NCI-H1930 (cell line): ENCODE measurements at regions not wholly inside any gene's neighbourhood (a gene's known extent, or its start where the extent isn't known, plus 50 kb on each side); places are given as distances from the start of the nearest gene placed in this dataset.

Experiments
- DNase-seq, 2 experiments: peaks; one replicate each; lab custom pipeline; 2025; lab: John Stamatoyannopoulos, UW

GRCh38 chr2:147198651-147199171 is 646.1 kb upstream of the ACVR2A start:
- DNase-seq, result no peak

DNA sequence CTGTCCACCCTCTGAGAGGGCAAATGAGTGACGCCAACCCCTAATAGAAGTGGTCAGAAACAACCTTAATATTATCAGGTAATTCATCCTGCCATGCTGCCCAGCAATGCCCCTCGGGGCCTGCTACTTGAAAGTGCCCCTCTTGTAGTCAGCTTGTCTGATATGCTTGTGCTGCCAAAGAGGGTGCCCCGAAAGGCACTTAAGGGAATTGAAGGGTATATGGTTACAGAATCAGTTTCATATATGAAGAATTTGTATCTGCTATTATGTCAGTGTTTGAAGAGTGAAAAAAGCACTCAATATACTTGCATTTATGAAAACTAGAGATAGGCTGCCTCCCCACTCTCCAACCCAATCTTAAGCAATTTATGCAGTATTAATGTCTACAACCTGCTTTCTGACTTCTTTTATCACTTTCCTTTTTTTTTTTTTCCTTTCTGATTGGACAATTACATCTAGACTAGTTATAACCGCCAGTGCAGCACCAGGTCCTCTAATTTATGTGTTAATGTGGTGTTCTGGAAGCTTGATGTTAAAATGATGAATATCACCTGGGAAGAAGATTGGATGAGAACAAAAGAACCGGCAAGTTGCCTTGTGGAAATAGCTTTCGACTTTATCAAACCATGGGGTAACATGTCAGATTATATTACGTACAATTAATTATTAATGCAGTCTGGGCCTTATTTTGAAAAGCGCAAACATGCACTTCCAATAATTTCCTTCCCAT is 646.9 kb upstream of the ACVR2A start:
- DNase-seq, result no peak

DNA sequence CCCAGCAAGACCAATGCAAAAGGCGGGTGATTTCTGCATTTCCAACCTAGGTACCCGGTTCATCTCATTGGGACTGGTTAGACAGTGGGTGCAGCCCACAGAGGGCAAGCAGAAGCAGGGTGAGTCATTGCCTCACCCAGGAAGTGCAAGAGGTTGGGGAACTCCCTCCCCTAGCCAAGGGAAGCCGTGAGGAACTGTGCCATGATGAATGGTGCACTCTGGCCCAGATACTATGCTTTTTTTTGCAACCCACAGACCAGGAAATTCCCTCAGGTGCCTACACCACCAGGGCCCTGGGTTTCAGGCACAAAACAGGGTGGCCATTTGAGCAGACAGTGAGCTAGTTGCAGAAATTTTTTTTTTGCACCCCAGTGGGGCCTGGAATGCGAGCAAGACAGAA is 662.6 kb upstream of the ACVR2A start:
- DNase-seq, result no peak

DNA sequence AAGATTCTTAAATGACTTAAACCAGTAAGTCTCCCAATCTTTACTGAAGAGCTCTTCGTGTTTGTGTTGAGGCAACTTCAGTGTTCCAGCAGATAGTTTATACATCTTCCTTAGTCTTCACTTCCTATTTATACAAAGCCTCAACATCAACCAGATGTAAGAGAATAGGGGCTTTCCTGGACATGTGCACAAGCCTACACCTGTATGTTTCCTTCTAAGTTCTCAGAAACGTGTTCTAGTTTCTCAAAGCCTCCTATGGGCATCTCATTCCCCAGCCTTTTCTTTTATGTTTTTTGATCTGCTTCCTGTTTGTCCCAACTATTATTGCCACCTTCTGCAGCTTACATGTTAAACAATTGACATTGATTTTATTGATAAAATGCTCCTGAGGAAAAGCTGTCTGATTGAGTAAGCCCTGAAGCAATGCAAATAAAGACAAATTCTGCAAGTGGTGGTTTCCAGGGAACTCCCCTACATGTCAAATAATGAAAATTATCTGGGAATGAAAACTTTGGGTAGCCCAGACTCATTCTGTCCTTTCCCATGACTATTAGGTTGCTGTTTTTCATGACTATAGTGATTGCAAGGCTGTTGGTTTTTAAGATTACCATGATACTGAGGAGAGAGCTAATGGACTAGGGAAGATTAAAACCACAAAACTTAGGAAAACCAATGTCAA is 663.3 kb upstream of the ACVR2A start:
- DNase-seq, result no peak

DNA sequence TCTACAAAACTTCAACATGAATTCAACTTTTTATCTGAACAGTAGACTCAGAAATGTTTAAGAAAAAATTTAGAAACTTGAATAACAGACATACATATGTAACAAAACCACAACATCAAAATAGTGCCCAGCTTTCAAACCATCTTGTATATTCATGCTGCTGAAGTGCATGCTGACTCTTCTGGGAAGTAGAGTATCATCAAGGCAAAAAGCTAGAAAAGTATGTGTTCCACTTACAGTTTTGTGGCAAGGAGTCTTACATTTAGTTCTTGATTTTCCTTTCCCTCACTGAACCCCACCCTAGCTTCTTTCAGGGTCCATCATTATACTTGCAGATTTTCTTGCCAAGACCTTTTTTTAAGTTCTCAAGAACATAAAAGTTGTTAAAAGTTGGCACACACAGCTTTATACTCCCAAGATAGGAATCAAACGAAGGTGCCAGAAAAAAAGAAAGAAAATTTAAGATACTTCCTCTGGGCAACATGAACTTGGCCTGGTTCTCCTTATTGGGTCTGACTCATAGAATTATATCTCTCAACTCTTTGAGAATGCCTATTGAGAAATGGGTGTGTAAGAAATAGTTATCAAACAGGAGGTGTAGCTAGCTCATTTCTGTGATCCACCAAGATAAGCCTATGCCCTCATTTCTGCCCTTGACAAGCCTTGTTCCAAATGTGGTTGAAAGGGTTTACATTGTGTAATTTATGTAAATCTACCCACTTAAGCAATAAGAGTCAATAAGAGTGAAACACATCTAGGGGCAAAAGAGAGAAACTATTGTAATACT is 667.6 kb upstream of the ACVR2A start:
- no peak for DNase-seq

GRCh38 chr2:147174824-147175254 is 670.0 kb upstream of the ACVR2A start:
- no peak for DNase-seq

DNA sequence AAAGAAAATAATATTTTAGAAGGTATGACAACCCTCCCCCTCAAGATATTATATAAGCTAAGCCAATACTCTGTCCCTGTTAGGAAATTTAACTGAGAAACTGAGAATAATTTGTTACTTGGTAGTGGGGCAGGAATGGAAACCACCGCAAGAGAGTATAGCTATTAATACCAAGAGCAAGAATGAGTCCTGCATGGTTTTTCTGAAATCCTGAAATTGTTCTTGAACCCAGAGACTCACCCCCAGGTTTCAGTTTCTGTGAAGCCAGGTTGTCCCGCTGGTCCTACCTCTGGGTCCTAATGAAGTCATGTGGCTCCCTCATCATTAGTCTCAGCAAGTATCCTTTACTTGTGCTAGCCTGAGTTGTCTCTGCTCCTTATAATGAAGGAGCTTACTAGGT is 671.0 kb upstream of the ACVR2A start:
- no peak for DNase-seq

DNA sequence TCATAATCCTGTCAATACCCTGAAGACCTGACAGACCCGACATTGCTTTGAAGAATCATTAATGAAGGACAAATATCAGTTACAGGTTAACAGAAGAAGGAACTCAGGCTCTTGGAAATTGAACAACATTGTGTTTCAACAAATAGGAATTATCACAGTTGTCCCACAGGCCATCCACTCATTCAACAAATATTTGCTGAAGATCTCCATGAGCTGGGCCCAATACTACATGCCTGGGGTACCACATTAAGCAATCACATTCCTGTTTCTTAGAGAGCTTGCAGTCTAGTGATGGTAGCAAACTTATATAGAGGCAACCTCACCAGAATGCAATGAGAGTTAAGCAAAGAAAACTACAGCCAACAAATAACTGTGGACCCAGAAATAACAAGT is 671.6 kb upstream of the ACVR2A start:
- DNase-seq, result no peak

GRCh38 chr2:147172493-147173188 is 672.2 kb upstream of the ACVR2A start:
- DNase-seq, result no peak

DNA sequence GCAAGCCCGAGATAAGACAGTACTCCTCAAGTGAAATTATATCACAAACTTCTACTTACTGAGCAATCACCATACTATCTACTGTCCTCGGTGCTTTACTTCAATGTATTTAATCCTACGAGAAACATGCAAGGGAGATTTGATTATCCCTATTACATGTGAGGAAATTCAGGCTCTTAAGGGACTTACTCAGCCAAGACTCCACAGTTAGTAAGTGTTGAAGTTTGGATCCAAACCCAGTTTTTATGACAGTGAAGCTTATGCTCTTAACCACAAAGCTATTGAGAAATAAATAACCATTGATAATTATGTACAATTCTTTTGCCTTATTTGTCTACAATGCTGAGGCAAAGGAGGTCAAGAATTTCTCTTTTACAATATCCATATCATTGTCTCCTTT is 672.9 kb upstream of the ACVR2A start:
- DNase-seq, result no peak

GRCh38 chr2:147170932-147171331 is 673.9 kb upstream of the ACVR2A start:
- DNase-seq, result no peak

DNA sequence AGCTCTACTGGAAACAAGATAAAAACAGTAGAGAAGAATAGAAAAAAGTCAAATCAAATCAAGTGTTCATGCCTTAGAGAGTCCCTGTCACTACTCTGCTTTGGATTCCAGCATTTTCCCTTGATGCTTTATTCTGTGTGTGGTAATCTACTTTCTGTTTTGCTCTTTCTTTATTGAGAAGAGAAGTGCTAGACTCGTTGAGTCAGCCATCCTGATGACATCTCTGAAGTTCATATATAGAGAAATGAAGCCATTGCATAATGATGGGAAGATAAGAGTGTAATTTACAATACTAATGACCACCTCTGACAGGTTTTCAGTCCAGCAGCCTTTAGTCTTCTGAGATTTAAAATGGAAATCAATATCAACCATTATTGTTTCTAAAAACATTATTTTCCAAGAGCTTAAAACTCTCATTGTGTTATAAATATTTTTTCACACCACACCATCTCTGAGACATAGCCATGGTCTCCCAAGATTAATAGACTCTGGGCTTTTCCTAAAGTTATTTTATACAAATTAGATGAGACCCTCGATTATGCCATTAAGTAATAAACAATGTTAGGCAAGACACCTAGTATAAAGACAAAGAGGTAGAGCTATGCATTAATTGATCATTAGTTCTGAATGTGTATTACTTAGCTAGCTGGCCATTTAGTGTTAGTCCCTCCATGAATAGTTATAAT is 679.0 kb upstream of the ACVR2A start:
- DNase-seq, result no peak

DNA sequence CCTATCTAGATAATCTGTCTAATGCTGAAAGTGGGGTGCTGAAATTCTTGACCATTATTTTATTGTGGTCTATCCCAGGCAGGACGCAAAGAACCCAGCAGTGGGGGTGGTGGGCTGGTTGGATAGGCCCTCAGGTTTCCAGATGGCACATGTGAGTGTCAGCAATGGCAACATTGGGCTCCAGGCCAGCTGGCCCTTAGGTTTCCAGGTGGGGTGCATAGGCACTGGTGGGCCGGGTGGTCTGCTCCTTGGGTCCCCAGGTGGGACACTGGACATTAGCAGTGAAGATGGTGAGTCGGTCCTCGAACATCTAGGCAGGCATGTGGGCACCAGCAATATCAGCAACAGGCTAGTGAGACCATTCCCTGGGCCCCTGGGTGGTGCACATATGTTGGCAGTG is 680.3 kb upstream of the ACVR2A start:
- no peak for DNase-seq

DNA sequence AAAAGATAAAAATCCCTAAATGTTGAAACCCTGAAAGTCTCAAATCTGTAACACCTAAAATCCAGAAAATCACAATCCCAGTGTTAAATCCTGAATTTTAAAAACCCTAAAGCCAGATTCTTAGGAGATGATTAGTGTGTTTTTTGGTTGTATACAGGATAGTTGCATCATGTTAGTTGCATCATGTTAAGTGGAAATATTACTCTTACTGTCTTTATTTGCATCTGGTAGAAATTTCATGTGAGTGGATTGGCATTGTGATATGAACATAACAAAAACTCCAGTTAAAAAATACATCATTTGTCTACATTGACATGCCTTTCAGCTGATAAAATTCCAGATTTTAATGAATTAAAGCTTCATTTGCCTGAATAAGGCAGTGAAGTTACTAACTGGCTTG is 683.1 kb upstream of the ACVR2A start:
- DNase-seq, result no peak

GRCh38 chr2:147156970-147157369 is 687.9 kb upstream of the ACVR2A start:
- no peak for DNase-seq

GRCh38 chr2:147150241-147150635 is 694.6 kb upstream of the ACVR2A start:
- no peak for DNase-seq

DNA sequence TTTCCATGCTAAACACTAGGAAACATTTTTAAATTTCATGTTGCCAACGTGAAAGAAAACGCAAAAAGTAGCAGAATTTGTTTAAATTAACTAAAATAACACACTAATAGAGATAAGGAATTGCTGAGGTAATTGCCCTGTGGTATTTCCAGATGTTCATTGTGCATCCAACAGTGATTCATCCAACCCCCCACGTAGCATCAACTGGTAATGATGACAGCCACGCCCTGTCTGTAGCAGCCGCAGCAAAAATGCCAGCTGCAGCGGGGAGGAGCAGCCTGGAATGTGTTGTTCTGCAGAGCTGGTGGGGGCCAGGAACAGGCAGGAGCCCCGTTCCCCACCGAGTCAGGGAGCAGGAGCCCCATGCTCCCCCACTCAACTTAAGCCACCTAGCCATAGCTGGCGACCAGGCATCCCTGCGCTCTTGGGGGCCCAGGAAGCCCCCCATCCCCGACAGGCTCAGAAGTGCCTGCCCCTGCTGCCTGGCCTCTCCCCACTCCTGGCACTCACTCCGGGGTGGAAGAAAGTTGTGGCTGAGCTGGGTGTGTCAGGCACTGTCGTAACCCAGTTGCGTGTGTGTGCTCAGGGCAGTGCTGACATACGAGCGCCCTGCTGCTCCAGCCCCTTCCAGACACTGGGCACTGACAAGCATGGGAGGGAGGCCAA is 695.1 kb upstream of the ACVR2A start:
- no peak for DNase-seq

DNA sequence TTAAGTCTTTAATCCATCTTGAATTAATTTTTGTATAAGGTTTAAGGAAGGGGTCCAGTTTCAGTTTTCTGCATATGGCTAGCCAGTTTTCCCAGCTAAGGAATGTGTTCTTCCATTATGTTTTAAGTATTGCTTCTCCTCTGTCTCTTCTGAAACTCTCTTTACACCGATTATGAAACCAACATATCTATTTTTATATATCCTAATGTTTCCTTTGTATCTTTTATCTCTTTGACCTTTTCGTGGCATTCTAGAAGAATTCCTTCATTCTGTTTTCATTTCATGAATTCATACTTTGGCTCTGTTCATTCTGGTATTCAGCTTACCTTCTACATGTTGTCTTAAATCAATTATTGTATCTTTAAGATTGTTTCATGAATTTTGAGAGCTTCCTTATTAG is 697.0 kb upstream of the ACVR2A start:
- DNase-seq, result no peak

DNA sequence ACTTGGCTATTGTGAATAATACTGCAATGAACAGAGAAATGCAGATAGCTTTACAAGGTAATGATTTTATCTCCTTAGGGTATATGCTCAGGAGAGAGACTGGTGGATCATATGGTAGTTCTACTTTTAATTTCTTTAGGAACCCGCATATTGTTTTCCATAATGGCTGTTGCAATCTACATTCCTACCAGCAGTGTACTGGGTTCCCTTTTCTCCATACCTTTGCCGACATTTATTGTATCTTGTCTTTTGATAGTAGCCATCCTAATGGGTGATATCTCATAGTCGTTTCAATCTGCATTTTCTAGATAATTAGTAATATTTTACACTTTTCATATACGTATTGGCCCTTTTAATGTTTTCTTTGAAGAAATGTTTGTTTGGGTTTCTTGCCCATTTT is 702.9 kb upstream of the ACVR2A start:
- DNase-seq, result no peak

DNA sequence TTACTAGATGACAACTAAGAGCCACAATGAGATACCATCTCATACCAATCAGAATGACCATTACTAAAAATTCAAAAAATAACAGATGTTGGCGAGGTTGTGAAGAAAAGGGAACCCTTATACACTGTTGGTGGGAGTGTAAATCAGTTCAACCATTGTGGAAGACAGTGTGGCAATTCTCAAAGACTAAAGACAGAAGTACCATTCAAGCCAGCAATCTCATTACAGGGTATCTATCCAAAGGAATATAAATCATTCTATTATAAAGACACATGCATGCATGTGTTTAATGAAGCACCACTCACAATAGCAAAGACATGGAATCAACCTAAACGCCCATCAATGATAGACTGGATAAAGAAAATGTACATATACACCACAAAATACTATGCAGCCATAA is 705.1 kb upstream of the ACVR2A start:
- peak in 1 of 2 experiments; percentile 56 for DNase-seq

- no peak for DNase-seq
Observed at GRCh38 chr2:147137711-147138110, 707.1 kb upstream of the ACVR2A start.
